Upper lobe of right lung (tissue), 1 donor: ENCODE measurements at regions not wholly inside any gene's neighbourhood (a gene's known extent, or its start where the extent isn't known, plus 50 kb on each side); places are given as distances from the start of the nearest gene placed in this dataset.
"Not testable (repeated sequence)": the region's sequence is repeated elsewhere in the genome, so short reads cannot be mapped to it uniquely, and the experiment has no call there.

ENCODE experiments used
- ATAC-seq: fragments of 200-7000 bp; cut with Tn5 transposase; one replicate; pipeline ENCODE4 v1.9.1; 2020; ENCODE audit warnings: mild to moderate bottlenecking, moderate library complexity
- DNase-seq: peaks from one replicate; pipeline ENCODE4 v3.0.0-alpha.2; 2020
- H3K27ac ChIP-seq: fragments of 200-600 bp; one replicate; pipeline ENCODE4 v1.8.0; 2022
- H3K27me3 ChIP-seq: fragments of 200-600 bp; one replicate; pipeline ENCODE4 v1.8.0; 2022; ENCODE audit warnings: mild to moderate bottlenecking
- H3K36me3 ChIP-seq: fragments of 200-600 bp; one replicate; pipeline ENCODE4 v1.8.0; 2022
- H3K4me1 ChIP-seq: fragments of 200-600 bp; one replicate; pipeline ENCODE4 v1.8.0; 2022
- H3K4me3 ChIP-seq: fragments of 200-600 bp; one replicate; pipeline ENCODE4 v1.8.0; 2022; ENCODE audit warnings: mild to moderate bottlenecking
- H3K9me3 ChIP-seq: fragments of 200-600 bp; one replicate; pipeline ENCODE4 v1.8.0; 2022
- CTCF ChIP-seq: fragments of 200-600 bp; IDR thresholded peaks from one replicate; pipeline ENCODE4 v1.8.0; 2022; ENCODE audit warnings: antibody characterized with exemption
- intact Hi-C: fragments of 100-400 bp; cut with DNase I; formaldehyde crosslinking; loops from one replicate; pipeline ENCODE4 v1.11.0; 2022
- donor health status: DM: no; HTN: yes; CAD: no; lungs with severe emphysema.

GRCh38 chr4:155047755-155048154 lies 160.7 kb upstream of the NPY2R start:
- TF ChIP-seq CTCF = no peak
- Histone ChIP-seq H3K27me3 (no peaks in the 10 kb centered on the region), H3K4me3 (no peak overlapping the region), H3K9me3 (no peaks in the 10 kb centered on the region), H3K36me3 (no peaks in the 10 kb centered on the region), H3K4me1 (no peaks in the 10 kb centered on the region), H3K27ac (no peak overlapping the region)
- DNase-seq (no peak), ATAC-seq (no peak)
- intact Hi-C loops = no loop called here

GRCh38 chr4:155054042-155054441 lies 154.4 kb upstream of the NPY2R start:
- DNase-seq, intact Hi-C loops, H3K9me3 ChIP-seq, H3K27me3 ChIP-seq, H3K4me3 ChIP-seq, H3K27ac ChIP-seq, ATAC-seq, H3K36me3 ChIP-seq, H3K4me1 ChIP-seq: not testable (repeated sequence)

GRCh38 chr4:155060419-155060818 lies 148.0 kb upstream of the NPY2R start:
- H3K4me3 ChIP-seq = no peak overlapping the region
- no peaks in the 10 kb centered on the region for H3K4me1 ChIP-seq
- ATAC-seq (no peak), DNase-seq (no peak)
- no peaks in the 10 kb centered on the region for H3K27me3 ChIP-seq
- intact Hi-C loops = no loop called here
- TF ChIP-seq CTCF = no peak
- no peaks in the 10 kb centered on the region for H3K36me3 ChIP-seq
- H3K27ac ChIP-seq = no peak overlapping the region
- H3K9me3 ChIP-seq = no peaks in the 10 kb centered on the region

- Histone ChIP-seq H3K4me3 (no peak overlapping the region), H3K27ac (no peak overlapping the region), H3K9me3 (no peaks in the 10 kb centered on the region), H3K4me1 (no peaks in the 10 kb centered on the region), H3K27me3 (no peaks in the 10 kb centered on the region), H3K36me3 (no peaks in the 10 kb centered on the region)
- DNase-seq (no peak), ATAC-seq (no peak)
- intact Hi-C loops = no loop called here
- no peak for TF ChIP-seq CTCF
These were observed 147.6 kb upstream of the NPY2R start for GRCh38 chr4:155060873-155061272.

- H3K27ac ChIP-seq = no peak overlapping the region
These were observed 145.5 kb upstream of the NPY2R start for GRCh38 chr4:155062948-155063347.

GRCh38 chr4:155064934-155065333 lies 143.5 kb upstream of the NPY2R start:
- H3K4me1 ChIP-seq, H3K4me3 ChIP-seq, ATAC-seq, intact Hi-C loops, H3K27ac ChIP-seq, DNase-seq, H3K9me3 ChIP-seq, H3K27me3 ChIP-seq, H3K36me3 ChIP-seq: not testable (repeated sequence)

More at GRCh38 chr4:155062948-155063347, 145.5 kb upstream of the NPY2R start:
- no peaks in the 10 kb centered on the region for H3K9me3 ChIP-seq
- intact Hi-C loops = no loop called here
- DNase-seq (no peak), ATAC-seq (no peak)
- H3K27me3 ChIP-seq = no peaks in the 10 kb centered on the region
- no peaks in the 10 kb centered on the region for H3K4me1 ChIP-seq
- H3K36me3 ChIP-seq = no peaks in the 10 kb centered on the region
- TF ChIP-seq CTCF = no peak
- H3K4me3 ChIP-seq = no peak overlapping the region

- H3K36me3 ChIP-seq = no peaks in the 10 kb centered on the region
- H3K27ac ChIP-seq = no peak overlapping the region
- H3K4me3 ChIP-seq = no peak overlapping the region
- no peak for ATAC-seq
- H3K4me1 ChIP-seq = no peaks in the 10 kb centered on the region
- no peak for TF ChIP-seq CTCF
- intact Hi-C loops = no loop called here
- DNase-seq = no peak
- no peaks in the 10 kb centered on the region for H3K9me3 ChIP-seq
- H3K27me3 ChIP-seq = no peaks in the 10 kb centered on the region
These were observed 141.6 kb upstream of the NPY2R start for GRCh38 chr4:155066871-155067270.
